ACC112 (cell line): ENCODE measurements at regions not wholly inside any gene's neighbourhood (a gene's known extent, or its start where the extent isn't known, plus 50 kb on each side); places are given as distances from the start of the nearest gene placed in this dataset.
"Not testable (repeated sequence)": the region's sequence is repeated elsewhere in the genome, so short reads cannot be mapped to it uniquely, and the experiment has no call there.

Experiments
- H2AFZ ChIP-seq: fragments of 200-600 bp; sonication (generic); one replicate; pipeline ENCODE4 v1.6.0; 2017; ENCODE audit warnings: antibody characterized with exemption, low read length; ENCODE audit not compliant: unreplicated experiment
- H3K27ac ChIP-seq: fragments of 200-600 bp; sonication (generic); 2 replicates; pipeline ENCODE4 v1.5.1; 2014; ENCODE audit warnings: low read depth, mild to moderate bottlenecking, antibody characterized with exemption, low read length, moderate library complexity
- H3K27me3 ChIP-seq: fragments of 200-600 bp; sonication (generic); 2 replicates; pipeline ENCODE4 v1.6.1; 2014; ENCODE audit warnings: mild to moderate bottlenecking, antibody characterized with exemption, low read length, moderate library complexity, mixed read lengths; ENCODE audit not compliant: insufficient read depth
- H3K36me3 ChIP-seq: fragments of 200-600 bp; sonication (generic); 2 replicates; pipeline ENCODE4 v1.6.1; 2016; ENCODE audit warnings: mild to moderate bottlenecking, antibody characterized with exemption, low read length, moderate library complexity, mixed read lengths; ENCODE audit not compliant: insufficient read depth
- H3K4me1 ChIP-seq: fragments of 200-600 bp; sonication (generic); one replicate; pipeline ENCODE4 v1.6.1; 2016; ENCODE audit warnings: low read length, mixed read lengths; ENCODE audit not compliant: insufficient read depth, unreplicated experiment, control insufficient read depth
- H3K4me3 ChIP-seq: fragments of 200-600 bp; sonication (generic); 2 replicates; pipeline ENCODE4 v1.5.1; 2014; ENCODE audit warnings: mild to moderate bottlenecking, low read depth, low read length
- H3K79me2 ChIP-seq: fragments of 200-600 bp; sonication (generic); one replicate; pipeline ENCODE4 v1.6.0; 2016; ENCODE audit warnings: low read length; ENCODE audit not compliant: control insufficient read depth, unreplicated experiment, insufficient read depth

DNA sequence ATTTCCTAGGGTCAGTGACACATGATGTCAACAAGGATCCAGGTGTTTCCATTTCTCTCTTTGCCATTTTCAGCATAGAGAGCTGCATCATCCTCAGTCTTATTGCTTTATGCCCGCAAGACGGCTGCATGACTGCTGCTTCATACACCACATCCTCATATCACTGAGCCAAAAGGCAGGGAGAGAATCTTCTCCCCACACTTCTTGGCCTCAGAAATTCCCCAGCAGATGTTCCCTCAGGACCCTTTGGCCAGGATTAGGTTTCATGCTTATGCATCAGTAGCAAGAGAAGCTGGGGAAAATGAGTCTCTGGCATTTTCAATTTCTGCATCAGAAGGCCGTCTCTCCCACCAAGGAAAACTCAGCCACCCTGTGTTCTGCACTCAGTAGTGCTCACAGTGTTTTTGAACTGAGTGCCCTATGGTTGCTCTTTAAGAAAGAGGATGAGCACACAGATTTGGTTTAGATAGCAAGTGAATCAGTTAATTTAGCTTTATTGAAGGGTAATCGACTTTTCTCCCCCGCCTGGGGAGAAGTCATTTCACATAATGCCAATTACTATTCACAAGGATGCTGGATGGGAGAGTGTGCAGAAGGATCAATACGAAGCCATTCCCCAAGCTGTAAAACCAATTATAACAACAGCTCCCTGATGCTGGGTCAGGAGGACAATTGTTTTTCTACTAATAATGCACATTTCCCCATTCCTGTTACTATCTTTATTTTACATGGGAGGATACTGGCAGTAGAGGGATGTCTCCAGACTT lies 360.2 kb downstream of the HHIPL2 start:
- no peaks in the 10 kb centered on the region for H3K36me3 ChIP-seq
- H2AFZ ChIP-seq, result no peak overlapping the region
- H3K4me3 ChIP-seq, result no peak overlapping the region
- no peak overlapping the region for H3K27ac ChIP-seq
- peaks cover 5% of the 10 kb centered on the region; the same call in 1 of the 2 replicates for H3K27me3 ChIP-seq
- H3K4me1 ChIP-seq, result no peaks in the 10 kb centered on the region
- no peaks in the 10 kb centered on the region for H3K79me2 ChIP-seq

DNA sequence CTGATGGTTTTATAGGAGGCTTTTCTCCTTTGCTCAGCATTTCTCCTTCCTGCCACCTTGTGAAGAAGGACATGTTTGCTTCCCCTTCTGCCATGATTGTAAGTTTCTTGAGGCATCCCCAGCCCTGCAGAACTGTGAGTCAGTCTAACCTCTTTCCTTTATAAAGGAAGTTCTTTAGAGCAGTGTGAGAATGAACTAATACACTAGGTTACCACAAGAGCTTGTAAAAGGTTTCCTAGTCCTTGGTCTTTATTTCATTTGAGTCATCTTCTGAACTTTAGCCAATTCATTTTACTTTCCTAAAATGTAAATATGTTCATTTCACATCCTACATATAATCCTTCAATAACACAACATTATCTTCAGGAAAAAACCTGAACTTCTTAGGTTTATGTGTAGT lies 365.3 kb downstream of the HHIPL2 start:
- Histone ChIP-seq H3K4me1 (no peaks in the 10 kb centered on the region), H2AFZ (no peak overlapping the region), H3K79me2 (no peaks in the 10 kb centered on the region), H3K36me3 (no peaks in the 10 kb centered on the region), H3K4me3 (no peak overlapping the region), H3K27me3 (peaks cover 5% of the 10 kb centered on the region; the same call in 1 of the 2 replicates), H3K27ac (no peak overlapping the region)

DNA sequence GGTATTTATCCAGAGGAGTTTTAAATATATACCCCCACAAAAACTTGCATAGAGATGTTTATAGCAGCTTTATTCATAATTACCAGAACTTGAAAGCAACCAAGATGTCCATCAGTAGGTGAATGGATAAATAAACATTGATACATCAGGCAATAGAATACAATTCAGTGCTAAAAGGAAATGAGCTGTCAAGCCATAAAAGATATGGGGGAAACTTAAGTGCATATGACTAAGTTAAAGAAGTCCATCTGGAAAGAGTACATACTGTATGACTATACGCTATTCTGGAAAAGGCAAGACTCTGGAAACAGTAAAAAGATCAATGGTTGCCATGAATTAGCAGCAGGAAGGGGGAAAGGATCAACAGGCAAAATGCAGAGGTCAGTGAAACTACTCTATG lies 366.7 kb downstream of the HHIPL2 start:
- no peak overlapping the region for H3K4me3 ChIP-seq
- H3K27ac ChIP-seq, result no peak overlapping the region
- H3K4me1 ChIP-seq, result no peaks in the 10 kb centered on the region
- no peaks in the 10 kb centered on the region for H3K36me3 ChIP-seq
- no peaks in the 10 kb centered on the region for H3K79me2 ChIP-seq
- H2AFZ ChIP-seq, result no peak overlapping the region
- H3K27me3 ChIP-seq, result no peaks in the 10 kb centered on the region

- H2AFZ ChIP-seq, H3K4me1 ChIP-seq, H3K4me3 ChIP-seq, H3K79me2 ChIP-seq, H3K36me3 ChIP-seq, H3K27me3 ChIP-seq, H3K27ac ChIP-seq: not testable (repeated sequence)
Observed at GRCh38 chr1:222177496-222177895, 370.4 kb downstream of the HHIPL2 start.

- no peak overlapping the region for H2AFZ ChIP-seq
- no peaks in the 10 kb centered on the region for H3K27me3 ChIP-seq
- no peak overlapping the region for H3K4me3 ChIP-seq
- no peaks in the 10 kb centered on the region for H3K79me2 ChIP-seq
- H3K27ac ChIP-seq, result no peak overlapping the region
- H3K36me3 ChIP-seq, result no peaks in the 10 kb centered on the region
- H3K4me1 ChIP-seq, result peaks cover 20% of the 10 kb centered on the region
Observed at GRCh38 chr1:222171005-222171404, 376.9 kb downstream of the HHIPL2 start.

GRCh38 chr1:222168621-222169020 lies 379.3 kb downstream of the HHIPL2 start:
- H2AFZ ChIP-seq, result no peak overlapping the region
- H3K4me1 ChIP-seq, result peaks cover 20% of the 10 kb centered on the region
- H3K27me3 ChIP-seq, result no peaks in the 10 kb centered on the region
- H3K79me2 ChIP-seq, result no peaks in the 10 kb centered on the region
- no peak overlapping the region for H3K4me3 ChIP-seq
- H3K27ac ChIP-seq, result no peak overlapping the region
- no peaks in the 10 kb centered on the region for H3K36me3 ChIP-seq

GRCh38 chr1:222167896-222168295 lies 380.0 kb downstream of the HHIPL2 start:
- H3K79me2 ChIP-seq, result no peaks in the 10 kb centered on the region
- no peak overlapping the region for H3K4me3 ChIP-seq
- H3K27me3 ChIP-seq, result no peaks in the 10 kb centered on the region
- H3K36me3 ChIP-seq, result no peaks in the 10 kb centered on the region
- peak overlapping the region; percentile 89 for H3K27ac ChIP-seq
- H2AFZ ChIP-seq, result no peak overlapping the region
- H3K4me1 ChIP-seq, result peaks cover 20% of the 10 kb centered on the region

DNA sequence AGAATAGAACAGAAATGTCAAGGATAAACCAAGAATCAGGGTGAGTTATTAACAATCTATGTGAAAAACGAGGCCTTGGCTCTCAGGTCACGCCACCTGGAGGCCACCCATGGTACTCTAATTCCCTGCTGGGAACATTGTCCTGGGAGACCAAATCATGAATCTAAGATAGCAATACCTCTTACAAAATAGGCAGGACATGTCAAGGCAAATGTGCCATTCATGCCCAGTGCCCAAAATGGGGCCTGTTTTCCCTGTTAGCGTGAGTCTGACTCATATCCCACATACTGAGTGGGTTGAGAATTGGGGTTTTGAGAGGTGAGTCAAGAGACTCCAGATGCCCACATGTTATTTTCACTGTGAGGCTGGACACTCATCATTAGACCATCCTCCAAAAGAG lies 380.8 kb downstream of the HHIPL2 start:
- Histone ChIP-seq H3K27ac (peak overlapping the region; percentile 89), H3K27me3 (no peaks in the 10 kb centered on the region), H3K4me1 (peaks cover 20% of the 10 kb centered on the region), H3K79me2 (no peaks in the 10 kb centered on the region), H2AFZ (peak overlapping the region; percentile 91), H3K4me3 (no peak overlapping the region), H3K36me3 (no peaks in the 10 kb centered on the region)

- no peak overlapping the region for H3K27ac ChIP-seq
- no peaks in the 10 kb centered on the region for H3K79me2 ChIP-seq
- H3K36me3 ChIP-seq, result no peaks in the 10 kb centered on the region
- H3K27me3 ChIP-seq, result no peaks in the 10 kb centered on the region
- H3K4me1 ChIP-seq, result peaks cover 20% of the 10 kb centered on the region
- H2AFZ ChIP-seq, result no peak overlapping the region
- H3K4me3 ChIP-seq, result no peak overlapping the region
Observed at GRCh38 chr1:222165629-222166028, 382.3 kb downstream of the HHIPL2 start.

DNA sequence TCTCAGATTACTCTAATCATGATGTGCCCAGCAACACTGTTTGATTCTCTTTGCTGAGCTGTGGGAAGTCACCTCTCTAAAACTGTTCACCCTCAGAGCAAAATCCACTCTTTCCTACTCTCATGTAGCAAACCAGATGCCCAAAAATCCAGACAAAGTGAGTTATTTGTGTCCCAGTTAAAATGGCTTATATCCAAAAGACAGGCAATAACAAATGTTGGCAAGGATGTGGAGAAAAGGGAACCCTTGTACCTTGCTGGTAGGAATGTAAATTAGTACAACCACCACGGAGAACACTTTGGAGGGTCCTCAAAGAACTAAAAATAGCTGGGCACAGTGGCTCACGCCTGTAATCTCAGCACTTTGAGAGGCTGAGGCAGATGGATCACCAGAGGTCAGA lies 384.0 kb downstream of the HHIPL2 start:
- no peaks in the 10 kb centered on the region for H3K79me2 ChIP-seq
- no peak overlapping the region for H3K27ac ChIP-seq
- H2AFZ ChIP-seq, result no peak overlapping the region
- no peaks in the 10 kb centered on the region for H3K36me3 ChIP-seq
- peaks cover 20% of the 10 kb centered on the region for H3K4me1 ChIP-seq
- no peak overlapping the region for H3K4me3 ChIP-seq
- no peaks in the 10 kb centered on the region for H3K27me3 ChIP-seq

DNA sequence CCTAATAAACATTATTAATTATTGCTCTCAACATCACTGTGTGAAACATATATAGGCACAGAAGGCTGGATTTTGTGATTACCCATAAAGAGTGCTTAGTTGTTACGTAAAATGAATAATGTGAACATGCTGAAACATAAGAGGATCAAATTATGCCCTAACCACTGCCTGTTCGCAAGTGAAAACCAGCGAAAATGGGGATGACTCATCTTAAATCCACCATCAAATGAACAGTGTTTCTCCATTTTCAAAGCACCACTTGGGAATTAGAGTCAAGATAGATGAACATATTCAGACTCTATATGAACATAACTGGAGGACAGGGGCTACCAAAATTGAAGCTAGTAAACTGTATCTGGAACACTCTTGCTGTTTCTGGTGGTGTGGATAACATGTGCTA lies 386.2 kb downstream of the HHIPL2 start:
- no peaks in the 10 kb centered on the region for H3K36me3 ChIP-seq

More for the DNA sequence above, 386.2 kb downstream of the HHIPL2 start:
- Histone ChIP-seq H3K27me3 (no peaks in the 10 kb centered on the region), H3K79me2 (no peaks in the 10 kb centered on the region), H3K27ac (no peak overlapping the region), H3K4me3 (no peak overlapping the region), H2AFZ (no peak overlapping the region), H3K4me1 (peaks cover 2% of the 10 kb centered on the region)
